Skin epidermis (tissue), 12 donors: ENCODE measurements at regions not wholly inside any gene's neighbourhood (a gene's known extent, or its start where the extent isn't known, plus 50 kb on each side); places are given as distances from the start of the nearest gene placed in this dataset.
A peak's percentile ranks its signal among the peaks of the same experiment; 100 is the strongest.

Source experiments
- H3K27ac ChIP-seq, 21 experiments: fragments of 200-600 bp; sonication (generic) in 11 of 21; one replicate each; pipeline ENCODE4 v1.5.0; 2020; ENCODE audit warnings: mild to moderate bottlenecking in 3 of 21, inconsistent platforms in 2 of 21, moderate library complexity in 2 of 21
- H3K4me3 ChIP-seq, 7 experiments: fragments of 200-600 bp; sonication (generic) in 2 of 7; one replicate each; pipeline ENCODE4 v1.5.0; 2020; ENCODE audit warnings: inconsistent platforms in 2 of 7, mild to moderate bottlenecking in 2 of 7, moderate library complexity in 1 of 7

DNA sequence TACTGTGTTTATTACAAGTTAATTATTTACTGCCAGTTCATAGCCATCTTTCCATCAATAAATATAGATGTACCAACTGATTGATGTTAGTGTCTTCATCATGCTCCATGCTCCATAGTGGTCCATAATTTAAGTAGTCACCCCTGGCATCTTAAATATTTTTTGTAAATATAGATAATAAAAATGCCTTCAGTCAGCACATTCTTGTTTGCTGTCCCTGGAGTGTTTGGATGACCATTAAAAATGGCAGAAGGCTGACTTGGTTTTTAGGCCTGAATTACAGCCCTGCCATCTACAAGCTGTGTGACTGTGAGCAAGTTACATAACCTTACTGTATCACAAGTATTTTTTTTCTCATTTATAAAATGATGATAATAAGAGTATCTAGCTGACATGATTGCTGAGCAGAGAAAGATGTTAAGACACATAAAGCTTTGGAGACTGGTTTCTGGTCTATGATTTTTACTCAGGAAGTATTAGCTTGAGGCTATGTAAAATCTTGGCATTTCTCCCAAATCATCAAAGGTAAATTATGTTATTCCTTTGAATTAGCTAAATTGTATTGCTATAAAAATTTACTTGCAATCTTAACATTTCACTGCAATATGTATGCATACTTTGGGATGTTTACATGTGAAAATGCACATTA is 427.2 kb downstream of the USP25 start:
- Histone ChIP-seq H3K4me3 (no peak overlapping the region), H3K27ac (no peak overlapping the region)

DNA sequence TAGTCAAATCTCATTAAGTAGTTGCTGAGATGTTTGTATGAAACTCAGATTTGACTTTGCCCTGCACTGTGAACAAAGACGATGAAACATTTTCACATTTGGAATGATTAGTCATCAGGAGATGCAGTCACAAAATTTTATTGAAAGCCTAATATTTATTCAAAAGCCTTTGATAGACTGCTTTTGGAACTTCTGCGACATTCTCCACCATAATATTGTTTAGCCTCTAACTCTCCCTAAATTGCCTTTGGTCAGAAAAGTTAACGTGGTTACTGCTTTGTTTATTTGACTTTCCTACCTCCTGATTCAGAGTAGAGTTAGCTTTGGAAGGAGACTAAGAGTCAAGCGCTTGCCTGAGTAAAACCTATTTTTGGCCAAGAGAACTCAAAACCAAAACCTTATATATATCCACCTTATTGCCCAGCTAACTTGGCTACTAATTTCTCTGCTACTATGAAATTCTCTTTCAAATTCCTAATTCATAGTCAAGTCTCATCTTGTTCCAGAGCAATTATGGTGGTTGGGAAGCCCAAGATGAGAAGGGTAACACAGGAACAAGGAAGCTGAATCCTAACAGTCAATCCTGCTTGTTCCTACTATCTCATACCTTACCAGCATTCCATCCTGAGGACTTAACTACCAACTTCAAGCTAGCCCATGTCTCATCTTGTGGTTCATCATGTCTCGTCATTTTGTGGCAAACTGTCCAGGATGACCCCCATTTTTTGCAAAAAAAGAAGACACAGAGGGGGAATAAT is 429.6 kb downstream of the USP25 start:
- peak overlapping the region in 1 of 21 experiments; percentile 45 for H3K27ac ChIP-seq
- H3K4me3 ChIP-seq = no peak overlapping the region

DNA sequence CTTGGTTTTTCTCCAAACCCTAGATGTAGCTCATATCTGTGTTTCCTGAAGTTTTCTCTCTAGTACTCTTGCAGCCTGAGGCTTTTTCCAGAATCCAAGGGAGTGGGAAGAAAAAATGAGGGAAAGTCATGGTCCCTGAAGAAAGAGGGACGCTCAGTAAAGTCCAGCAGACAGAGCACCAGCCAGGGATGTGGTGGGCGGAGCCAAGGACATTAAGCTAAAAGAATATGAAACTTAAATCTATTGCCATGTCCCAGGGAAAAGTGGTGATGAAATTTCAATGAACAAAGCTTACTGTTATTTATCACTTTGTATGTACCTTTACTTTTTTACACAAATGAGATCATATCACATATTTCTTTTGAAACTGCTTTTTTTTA is 430.2 kb downstream of the USP25 start:
- H3K4me3 ChIP-seq = no peak overlapping the region
- no peak overlapping the region for H3K27ac ChIP-seq

DNA sequence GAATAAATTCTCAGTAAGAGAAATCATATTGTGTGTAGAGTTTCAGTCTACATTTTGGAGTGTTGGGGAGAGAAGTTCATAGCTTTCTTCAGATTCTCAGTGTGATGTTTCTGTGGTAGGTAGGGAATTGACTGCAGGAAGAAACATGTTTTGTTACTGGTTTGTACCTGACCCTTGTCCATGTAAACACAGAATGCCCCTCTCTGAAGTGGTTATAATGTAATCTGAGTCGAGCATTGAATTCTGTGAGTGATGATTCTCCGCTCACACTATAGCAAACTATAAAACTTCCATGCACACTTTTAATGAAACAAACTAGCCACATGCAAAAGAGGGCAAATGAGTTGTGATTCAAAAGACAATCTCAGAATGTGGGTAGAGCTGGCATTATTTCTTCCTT is 433.2 kb downstream of the USP25 start:
- Histone ChIP-seq H3K27ac (peak overlapping the region in 1 of 21 experiments; percentile 68), H3K4me3 (no peak overlapping the region)

DNA sequence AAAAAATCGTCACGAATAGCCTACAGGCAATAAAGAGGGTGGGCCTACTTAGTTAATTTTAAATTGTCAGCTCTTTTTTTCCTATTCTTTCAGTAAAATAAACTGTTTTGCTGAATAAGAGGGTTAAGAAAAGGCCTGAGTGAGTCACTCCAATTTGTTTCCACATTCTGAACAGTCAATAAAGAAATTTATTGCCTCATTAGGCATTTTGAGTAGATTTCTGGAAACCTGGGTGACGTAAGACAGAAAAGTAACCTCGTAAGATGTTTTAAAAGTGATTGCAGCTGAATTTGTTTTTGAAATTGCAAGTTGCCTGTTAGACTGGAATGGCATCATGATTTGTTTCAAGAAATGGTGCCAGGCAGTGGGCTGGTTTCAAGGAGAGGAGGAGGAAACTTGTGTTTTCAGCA is 439.3 kb downstream of the USP25 start:
- H3K4me3 ChIP-seq = no peak overlapping the region
- peak overlapping the region in 3 of 21 experiments; percentile 3 to 69 (median 40) for H3K27ac ChIP-seq

DNA sequence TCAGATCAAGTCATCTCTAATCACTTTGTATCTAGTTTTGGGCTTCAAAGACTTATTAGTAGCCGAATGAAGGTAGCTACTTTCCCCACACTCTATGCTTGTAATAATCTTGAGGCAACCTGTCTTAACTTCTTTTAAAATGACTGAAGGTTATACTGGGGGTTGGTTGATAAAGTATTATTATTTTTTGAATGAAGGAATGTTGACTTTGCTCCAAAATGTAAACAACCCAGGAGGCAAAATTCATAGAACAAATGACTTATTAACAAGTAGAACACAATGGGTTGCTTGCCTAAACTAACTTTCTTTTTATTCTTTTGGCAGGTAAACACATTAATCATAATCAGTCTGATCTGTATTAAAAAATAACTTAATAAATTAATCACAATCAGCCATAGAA is 440.0 kb downstream of the USP25 start:
- Histone ChIP-seq H3K4me3 (no peak overlapping the region), H3K27ac (peak overlapping the region in 3 of 21 experiments; percentile 3 to 69 (median 40))

DNA sequence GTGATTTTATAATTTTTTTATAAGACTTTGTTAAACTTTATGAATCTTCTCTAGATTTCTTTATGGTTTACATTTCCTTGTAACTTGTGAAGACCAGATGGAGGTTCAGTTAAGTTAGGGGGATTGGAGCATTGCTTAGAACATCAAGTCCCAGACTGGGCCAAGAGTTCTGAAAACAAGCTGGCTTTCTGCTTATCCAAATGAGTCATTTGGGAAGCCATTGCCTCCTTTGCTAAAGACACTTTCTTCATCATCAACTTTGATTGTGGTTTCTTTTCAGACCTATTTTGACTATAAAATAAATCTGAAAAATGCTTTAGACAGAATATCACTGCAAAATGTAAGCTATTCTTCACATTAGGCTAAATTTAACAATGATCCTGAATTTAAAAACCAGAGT is 446.8 kb downstream of the USP25 start:
- peak overlapping the region in 1 of 21 experiments; percentile 22 for H3K27ac ChIP-seq

DNA sequence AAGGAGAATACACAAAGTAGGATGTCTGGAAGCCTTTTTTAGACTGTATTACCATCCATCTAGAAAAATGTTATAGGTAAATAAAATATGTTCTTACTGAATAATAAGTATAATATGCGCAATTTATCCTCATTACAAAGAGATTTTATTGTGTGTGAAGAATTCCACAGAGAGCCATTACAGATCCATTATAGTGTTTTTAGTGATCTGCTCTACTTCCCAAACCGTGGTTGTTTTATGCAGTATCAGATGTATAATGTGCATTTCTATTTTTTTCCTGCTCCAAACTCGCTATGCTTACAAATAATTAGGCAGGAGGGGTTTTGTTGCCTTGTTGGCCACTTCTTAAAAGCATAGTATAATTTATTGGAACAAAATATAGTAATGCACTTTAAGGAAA is 447.8 kb downstream of the USP25 start:
- H3K27ac ChIP-seq = peak overlapping the region in 1 of 21 experiments; percentile 32
- no peak overlapping the region for H3K4me3 ChIP-seq

More for the DNA sequence above, 446.8 kb downstream of the USP25 start:
- H3K4me3 ChIP-seq = no peak overlapping the region

DNA sequence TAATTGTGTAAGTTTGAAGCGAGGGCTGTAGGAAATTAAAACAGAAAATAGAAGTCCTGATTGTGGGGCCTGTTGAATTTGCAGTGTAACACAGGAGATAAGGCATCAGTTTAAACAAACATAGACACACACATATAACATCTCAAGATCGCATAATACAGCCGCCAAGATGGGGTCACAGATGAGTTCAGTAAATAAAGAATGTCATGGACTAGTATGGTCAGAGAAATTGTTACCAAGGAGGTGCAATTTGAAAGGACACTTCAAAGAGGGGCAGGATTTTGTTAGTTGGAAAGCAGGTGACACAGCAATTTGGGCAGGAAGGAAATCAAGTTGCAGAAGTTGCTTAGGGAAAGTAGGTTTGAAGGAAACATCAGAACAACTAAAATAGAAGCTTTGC is 450.0 kb downstream of the USP25 start:
- no peak overlapping the region for H3K4me3 ChIP-seq

DNA sequence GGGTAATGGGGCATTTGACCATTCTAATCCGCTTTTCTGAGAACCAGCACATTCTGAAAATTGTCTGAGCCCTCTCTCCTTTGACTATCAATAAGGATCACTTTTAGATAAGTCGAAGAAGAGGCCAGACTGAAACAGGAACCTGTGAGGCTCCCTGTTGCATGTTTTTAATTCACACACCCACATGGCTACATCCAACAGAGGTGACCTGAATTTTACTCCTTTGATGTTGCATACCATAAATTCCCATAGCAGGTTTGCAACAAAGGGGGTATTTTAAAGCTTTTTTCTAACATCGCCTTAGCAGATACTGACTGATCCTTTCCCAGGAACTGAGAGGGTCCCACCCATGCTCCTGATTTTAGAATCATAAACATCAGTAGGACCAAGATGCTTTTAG is 450.8 kb downstream of the USP25 start:
- no peak overlapping the region for H3K4me3 ChIP-seq
- peak overlapping the region in 1 of 21 experiments; percentile 64 for H3K27ac ChIP-seq

More for the DNA sequence above, 450.0 kb downstream of the USP25 start:
- H3K27ac ChIP-seq = peak overlapping the region in 1 of 21 experiments; percentile 64

DNA sequence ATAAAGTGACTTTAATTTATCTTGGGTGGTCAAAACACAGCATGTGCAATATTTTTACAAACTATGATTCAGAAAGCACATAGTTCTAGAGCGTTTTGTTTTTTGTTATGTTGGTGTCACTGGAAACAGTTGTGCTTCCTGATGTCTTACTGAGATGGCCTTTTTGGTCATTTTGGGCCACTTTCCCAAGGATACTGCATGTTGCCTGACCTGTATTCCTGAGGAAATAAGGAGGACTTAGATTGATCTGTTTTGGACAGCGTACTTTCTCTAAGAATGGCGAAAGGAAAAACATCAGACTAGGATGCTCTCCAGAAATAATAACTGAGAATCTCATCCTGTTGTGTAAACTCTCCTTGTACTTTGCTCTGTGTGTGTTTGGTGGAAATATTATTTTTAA is 451.2 kb downstream of the USP25 start:
- Histone ChIP-seq H3K27ac (peak overlapping the region in 1 of 21 experiments; percentile 64), H3K4me3 (no peak overlapping the region)

DNA sequence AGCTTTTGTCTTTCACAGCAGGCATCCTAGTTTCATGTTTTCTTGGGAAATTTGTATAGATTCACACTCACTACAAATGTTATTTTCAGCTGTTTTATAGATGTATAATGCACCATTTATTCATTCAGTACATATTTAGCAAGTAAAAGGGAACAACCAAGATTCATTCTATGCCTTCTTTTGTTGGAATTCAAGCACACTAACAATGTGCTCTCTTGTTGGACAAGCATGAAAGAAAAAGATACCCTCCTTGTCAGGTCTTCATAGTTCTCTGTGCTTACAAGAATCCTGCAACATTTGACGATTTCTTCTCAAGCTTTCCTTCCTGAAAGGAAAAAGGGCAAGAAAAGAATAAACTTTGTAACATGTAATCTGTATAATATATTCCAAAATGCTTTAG is 456.0 kb downstream of the USP25 start:
- Histone ChIP-seq H3K4me3 (no peak overlapping the region), H3K27ac (no peak overlapping the region)

DNA sequence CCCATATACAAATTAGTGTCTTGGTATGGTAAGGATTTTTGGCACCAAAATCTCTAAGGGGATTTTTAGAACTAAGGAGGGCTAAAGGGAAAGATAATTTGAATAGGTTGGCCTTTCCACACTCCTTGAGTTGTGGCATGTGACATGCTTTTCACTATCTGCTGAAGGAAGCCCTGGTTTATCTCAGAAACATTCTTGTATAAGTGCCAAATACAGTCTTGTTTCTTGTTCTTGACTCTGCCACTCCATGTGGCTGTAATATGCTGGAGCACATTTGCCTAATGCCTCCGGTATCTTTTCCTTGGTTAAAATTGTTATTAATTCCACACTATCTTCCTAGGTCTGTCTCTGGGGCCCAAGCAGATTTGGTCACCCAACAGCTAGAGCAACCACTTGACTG is 457.0 kb downstream of the USP25 start:
- Histone ChIP-seq H3K27ac (no peak overlapping the region), H3K4me3 (no peak overlapping the region)

DNA sequence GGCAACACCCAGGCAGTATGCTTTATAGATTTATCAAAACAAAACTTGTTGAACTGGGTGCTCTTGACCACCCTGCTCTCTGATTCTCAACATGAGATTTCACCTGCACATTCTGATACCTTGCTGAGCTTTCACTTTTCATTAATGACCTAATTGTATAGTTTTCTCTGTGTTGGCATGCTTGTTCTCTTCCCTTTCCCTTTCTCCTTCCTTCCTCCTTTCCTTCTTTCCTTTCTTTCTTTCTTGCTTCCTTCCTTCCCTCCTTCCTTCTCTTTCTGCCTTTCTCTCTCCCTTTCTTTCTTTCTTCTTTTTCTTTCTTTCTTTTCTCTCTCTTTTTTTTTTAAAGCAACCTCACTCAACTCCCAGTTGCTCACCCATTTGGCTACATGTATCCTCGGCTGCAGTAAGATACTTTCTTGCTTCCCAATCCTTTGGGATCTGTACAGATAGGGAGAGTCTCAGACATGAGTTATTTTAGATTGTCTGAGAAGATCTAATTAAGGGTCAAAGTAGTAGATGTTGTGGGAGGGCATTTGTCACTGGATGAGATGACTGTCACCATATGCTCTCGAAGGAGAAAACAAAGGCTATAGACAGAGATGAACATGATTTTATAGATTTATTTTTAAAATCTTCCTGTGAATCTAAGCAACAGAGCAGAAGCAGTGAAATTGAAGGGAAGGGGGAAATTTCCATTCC is 458.0 kb downstream of the USP25 start:
- H3K27ac ChIP-seq = no peak overlapping the region
- no peak overlapping the region for H3K4me3 ChIP-seq

DNA sequence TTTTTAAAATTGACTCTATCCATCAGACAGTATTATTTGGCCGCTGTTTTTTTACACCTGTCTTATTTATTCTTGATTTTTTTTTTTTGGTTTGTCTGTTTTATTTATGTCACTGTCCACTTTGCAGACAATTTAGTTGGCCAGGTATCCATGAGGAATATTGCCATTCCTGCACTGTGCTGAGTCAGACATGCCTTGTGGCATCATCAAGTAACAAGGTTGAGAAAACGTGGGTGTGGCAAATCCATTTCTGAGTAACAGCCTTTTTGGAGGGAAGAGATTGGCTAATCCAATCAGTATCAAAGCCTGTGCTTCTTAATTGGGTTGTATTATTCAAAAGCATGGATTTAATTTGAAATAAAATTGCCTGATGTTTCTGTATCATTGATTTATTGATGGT is 463.1 kb downstream of the USP25 start:
- no peak overlapping the region for H3K27ac ChIP-seq
- no peak overlapping the region for H3K4me3 ChIP-seq

DNA sequence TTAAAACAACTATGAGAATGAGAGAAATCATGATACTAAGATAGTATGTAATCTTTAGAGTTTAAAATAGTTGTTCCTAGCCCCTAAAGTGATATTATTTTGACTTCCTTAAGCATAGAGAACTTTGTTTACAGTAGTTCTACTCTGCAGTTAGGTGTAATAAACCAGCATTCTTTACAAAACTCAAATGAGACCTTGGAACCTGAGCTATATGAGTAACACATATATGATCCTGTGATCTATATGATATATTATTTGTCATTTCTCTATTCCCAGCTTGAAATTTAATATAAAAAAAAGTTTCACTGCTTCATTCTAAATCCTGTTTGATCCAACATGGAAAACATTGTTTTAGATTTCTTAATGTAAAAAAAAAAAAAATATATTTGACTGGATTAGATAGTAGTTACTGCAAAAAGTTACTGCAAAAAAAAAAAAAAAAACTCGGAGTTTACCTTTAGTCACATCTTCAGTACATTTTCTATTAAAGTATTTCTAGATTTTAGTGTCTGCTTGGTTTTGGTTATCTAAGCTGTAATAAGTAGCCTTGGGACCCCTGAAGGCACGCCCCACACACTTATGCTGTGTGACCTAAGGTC is 463.8 kb downstream of the USP25 start:
- Histone ChIP-seq H3K27ac (peak overlapping the region in 15 of 21 experiments; percentile 21 to 85 (median 74)), H3K4me3 (peak overlapping the region in 4 of 7 experiments; percentile 11 to 23 (median 14))

DNA sequence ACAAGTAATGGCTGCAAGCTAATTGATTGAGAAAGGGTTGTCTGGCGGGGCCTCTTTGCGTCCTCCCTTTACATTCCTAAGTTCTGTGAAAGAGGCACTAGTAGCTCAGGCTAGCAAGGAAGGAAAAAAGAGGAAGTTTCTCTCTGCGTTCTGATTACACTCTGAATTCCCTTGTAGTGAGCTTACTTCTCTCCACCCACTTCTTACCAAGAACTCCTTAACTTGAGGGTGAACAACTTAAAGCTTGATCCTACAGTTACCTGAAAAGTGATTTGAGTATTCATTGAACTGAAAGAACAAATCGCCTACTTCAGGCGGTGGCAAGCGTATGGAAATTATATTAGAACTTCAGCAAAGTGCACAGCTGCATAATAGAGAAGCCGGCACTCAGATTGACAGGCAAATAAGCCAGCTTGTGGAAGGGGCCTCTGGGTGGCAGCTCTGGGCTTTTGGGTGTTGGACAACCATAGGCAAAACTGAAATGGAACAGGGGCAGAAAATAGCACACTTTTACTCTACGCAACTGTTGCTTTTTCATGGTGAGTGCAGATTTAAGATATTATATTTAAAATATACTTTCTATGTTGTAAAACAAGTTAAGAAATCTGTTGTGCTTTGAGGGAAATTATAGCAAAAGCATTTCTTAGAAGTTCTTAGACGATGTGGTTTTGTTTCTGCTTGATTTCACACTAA is 464.5 kb downstream of the USP25 start:
- peak overlapping the region in 5 of 7 experiments; percentile 11 to 23 (median 14) for H3K4me3 ChIP-seq
- peak overlapping the region in 20 of 21 experiments; percentile 17 to 85 (median 68) for H3K27ac ChIP-seq

DNA sequence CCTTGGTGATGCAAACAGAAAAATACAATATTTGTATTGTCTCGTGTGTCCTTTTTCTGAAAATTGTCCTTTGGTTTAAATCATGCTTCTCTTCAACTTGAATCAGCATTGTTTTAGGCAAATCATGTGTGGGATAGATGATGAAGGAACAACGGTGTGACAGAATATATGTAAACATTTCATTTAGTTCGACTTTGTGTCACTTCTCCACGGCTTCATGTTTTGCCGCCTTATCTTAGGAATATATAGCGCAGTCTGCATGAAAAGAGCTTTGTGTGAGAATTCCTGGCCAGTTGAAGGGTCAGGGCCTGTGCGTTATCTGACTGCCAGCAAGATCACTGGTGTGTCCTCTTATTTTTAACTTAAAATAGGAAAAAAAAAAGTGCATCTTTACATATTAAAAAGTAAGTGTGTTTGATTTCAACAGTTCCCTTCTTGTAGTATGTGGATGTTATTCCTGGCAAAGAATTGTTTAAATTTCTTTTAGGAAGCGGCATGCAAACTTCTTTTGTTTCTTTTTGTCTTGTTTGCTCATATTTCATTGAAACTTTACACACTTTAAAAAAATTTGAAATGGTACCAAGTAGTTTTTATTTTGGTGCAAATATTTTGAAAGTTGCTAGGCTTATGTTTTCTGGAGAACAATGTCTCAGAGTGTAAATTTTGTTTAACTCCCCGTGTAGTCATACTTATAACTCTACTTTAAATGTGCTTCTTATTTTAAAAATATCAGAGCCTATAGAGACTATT is 465.2 kb downstream of the USP25 start:
- peak overlapping the region in 20 of 21 experiments; percentile 17 to 85 (median 68) for H3K27ac ChIP-seq

DNA sequence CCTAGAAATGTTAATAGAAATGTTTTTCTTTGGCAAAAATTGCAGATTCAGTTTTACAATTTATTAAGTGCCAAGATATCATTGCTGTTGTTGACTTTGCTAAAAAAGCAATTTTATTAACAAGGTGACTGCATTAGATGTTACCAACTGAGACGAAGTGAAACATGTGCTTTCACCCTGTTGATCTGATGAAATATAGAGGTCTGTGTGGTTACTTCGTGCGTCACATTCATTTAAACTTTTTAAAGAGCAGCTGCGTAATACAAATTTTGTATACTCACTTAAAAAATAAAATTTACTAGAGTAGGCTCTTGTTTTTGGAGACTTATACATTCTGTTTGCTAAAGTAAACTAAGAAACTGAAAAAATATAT is 465.7 kb downstream of the USP25 start:
- H3K27ac ChIP-seq = peak overlapping the region in 18 of 21 experiments; percentile 21 to 85 (median 73)
- peak overlapping the region in 5 of 7 experiments; percentile 11 to 23 (median 14) for H3K4me3 ChIP-seq

More for the DNA sequence above, 465.2 kb downstream of the USP25 start:
- H3K4me3 ChIP-seq = peak overlapping the region in 5 of 7 experiments; percentile 11 to 23 (median 14)
